Thoracic aorta (tissue), 2 donors: ENCODE measurements at regions not wholly inside any gene's neighbourhood (a gene's known extent, or its start where the extent isn't known, plus 50 kb on each side); places are given as distances from the start of the nearest gene placed in this dataset.

Experiments used
- ATAC-seq: fragments of 150-250 bp; one replicate; pipeline ENCODE4 v1.8.0; 2017; ENCODE audit warnings: low read depth; ENCODE audit not compliant: insufficient number of reproducible peaks, low FRiP score
- DNase-seq: peaks from one replicate; pipeline ENCODE4 v3.0.0-alpha.2; 2020; ENCODE audit warnings: low spot score
- H3K27ac ChIP-seq, 2 donors: fragments of 200-600 bp; sonication (generic); 1 replicate in 1 of 2; 2 replicates in 1 of 2; pipeline ENCODE4 v1.5.1; 2016; ENCODE audit warnings: mild to moderate bottlenecking in 2 of 2, moderate library complexity in 2 of 2
- H3K27me3 ChIP-seq: fragments of 200-600 bp; sonication (generic); replicated peaks from 2 replicates; pipeline ENCODE4 v1.6.0; 2016; ENCODE audit warnings: mild to moderate bottlenecking; ENCODE audit not compliant: insufficient read depth
- H3K36me3 ChIP-seq: fragments of 200-600 bp; sonication (generic); one replicate; pipeline ENCODE4 v1.5.1; 2016
- H3K4me1 ChIP-seq, 2 donors: fragments of 200-600 bp; sonication (generic); 1 replicate in 1 of 2; 2 replicates in 1 of 2; pipeline versions ENCODE4 v1.5.1 to v1.6.0; 2016; ENCODE audit warnings: low read depth in 2 of 2, mild to moderate bottlenecking in 1 of 2; ENCODE audit not compliant: control insufficient read depth in 1 of 2
- H3K4me3 ChIP-seq: fragments of 200-600 bp; sonication (generic); 2 replicates; pipeline ENCODE4 v1.5.1; 2016; ENCODE audit warnings: mild to moderate bottlenecking
- H3K9me3 ChIP-seq: fragments of 200-600 bp; sonication (generic); 2 replicates; pipeline ENCODE4 v1.5.1; 2016
- TF ChIP-seq, protein P1 (sequence below): fragments of 200-600 bp; sonication (generic); IDR thresholded peaks from one replicate; pipeline ENCODE4 v1.5.1; 2019; ENCODE audit warnings: antibody characterized with exemption

DNA sequence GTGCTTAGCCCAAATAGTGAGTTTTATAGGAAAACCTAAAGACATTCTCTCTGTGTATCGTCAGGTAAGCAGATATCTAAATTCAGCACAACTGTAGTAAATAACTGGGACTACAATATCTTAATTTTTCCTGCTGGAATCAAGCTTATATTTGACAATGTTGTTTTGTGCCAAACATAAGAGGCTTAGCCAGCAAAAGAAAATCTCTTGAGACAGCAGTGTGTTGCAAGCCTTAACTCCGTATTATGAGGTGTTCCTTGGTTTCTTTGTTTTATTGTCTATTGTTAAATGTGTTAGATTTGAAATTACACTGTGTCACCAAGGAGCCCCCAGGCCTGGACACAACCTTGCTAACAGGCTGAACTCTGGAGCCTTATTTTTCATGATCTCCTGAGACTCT lies 1570.6 kb upstream of the GOT2 start:
- H3K9me3 ChIP-seq, result no peaks in the 10 kb centered on the region
- no peaks in the 10 kb centered on the region for H3K27me3 ChIP-seq
- no peak for ATAC-seq
- no peak for DNase-seq
- no peak overlapping the region for H3K27ac ChIP-seq
- TF ChIP-seq, protein P1, sequence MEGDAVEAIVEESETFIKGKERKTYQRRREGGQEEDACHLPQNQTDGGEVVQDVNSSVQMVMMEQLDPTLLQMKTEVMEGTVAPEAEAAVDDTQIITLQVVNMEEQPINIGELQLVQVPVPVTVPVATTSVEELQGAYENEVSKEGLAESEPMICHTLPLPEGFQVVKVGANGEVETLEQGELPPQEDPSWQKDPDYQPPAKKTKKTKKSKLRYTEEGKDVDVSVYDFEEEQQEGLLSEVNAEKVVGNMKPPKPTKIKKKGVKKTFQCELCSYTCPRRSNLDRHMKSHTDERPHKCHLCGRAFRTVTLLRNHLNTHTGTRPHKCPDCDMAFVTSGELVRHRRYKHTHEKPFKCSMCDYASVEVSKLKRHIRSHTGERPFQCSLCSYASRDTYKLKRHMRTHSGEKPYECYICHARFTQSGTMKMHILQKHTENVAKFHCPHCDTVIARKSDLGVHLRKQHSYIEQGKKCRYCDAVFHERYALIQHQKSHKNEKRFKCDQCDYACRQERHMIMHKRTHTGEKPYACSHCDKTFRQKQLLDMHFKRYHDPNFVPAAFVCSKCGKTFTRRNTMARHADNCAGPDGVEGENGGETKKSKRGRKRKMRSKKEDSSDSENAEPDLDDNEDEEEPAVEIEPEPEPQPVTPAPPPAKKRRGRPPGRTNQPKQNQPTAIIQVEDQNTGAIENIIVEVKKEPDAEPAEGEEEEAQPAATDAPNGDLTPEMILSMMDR, result no peak
- H3K4me1 ChIP-seq, result no peaks in the 10 kb centered on the region
- H3K36me3 ChIP-seq, result no peaks in the 10 kb centered on the region
- no peak overlapping the region for H3K4me3 ChIP-seq

DNA sequence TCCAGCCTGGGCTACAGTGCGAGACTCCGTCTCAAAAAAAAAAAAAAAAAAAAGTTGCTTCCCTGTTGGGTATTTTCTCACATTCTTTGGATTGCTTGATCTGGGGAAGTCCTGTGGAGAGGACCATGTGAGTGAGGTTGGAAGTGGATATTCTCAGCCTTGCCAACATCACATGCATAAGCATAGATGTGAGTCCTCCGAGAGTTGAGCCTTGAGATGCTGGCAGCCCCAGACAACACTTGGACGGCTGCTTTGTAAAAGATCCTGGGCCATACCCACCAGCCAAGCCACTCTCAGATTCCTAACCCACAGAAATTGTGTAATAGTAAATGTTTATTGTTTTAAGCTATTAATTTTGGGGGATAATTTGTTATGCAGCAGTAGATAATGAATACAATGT lies 1570.0 kb upstream of the GOT2 start:
- DNase-seq (no peak), ATAC-seq (no peak)
- H3K4me1 ChIP-seq, result no peaks in the 10 kb centered on the region
- H3K27me3 ChIP-seq, result no peaks in the 10 kb centered on the region
- H3K36me3 ChIP-seq, result no peaks in the 10 kb centered on the region
- H3K27ac ChIP-seq, result no peak overlapping the region
- H3K4me3 ChIP-seq, result no peak overlapping the region
- no peaks in the 10 kb centered on the region for H3K9me3 ChIP-seq
- TF ChIP-seq, protein P1, result no peak

DNA sequence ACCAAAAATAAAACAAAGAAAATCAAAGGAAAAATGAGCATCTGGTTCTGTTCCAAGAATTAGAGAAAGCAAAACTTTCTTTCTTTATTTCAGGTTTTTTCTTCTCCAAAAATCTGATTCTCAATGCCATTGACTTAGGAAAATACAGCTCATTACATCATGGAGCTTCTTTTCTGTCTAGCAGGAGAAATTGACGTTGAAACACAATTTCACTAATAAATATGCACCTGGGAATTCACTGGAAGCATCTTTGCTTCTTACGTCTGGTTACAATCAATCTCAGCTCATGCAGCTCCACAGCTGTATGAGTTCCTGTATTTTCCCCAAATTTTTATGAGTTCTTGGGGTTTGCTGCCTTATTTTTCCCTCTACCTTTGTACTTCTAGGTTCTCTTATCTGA lies 1568.6 kb upstream of the GOT2 start:
- DNase-seq (no peak), ATAC-seq (no peak)
- Histone ChIP-seq H3K9me3 (no peaks in the 10 kb centered on the region), H3K4me1 (no peaks in the 10 kb centered on the region), H3K27me3 (no peaks in the 10 kb centered on the region), H3K4me3 (no peak overlapping the region), H3K36me3 (no peaks in the 10 kb centered on the region), H3K27ac (no peak overlapping the region)
- TF ChIP-seq, protein P1, result no peak

DNA sequence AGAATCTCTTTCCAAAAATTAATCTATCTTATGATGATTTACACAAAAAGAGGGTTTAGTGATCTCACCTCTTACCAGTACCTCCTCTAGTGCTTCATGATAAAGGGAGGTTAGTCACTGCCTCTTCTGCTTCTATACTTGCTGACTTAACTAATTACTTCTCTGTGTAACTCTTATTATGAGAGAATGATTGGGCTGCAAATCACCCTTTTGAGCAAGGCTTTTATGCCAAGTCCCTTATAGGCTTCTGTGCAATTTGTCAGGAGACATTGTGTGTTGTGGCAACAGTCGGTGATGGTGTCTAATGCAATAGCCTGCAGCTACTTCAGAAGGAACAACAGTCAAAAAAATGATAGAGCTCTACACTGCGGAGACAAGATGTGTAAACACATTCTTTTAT lies 1568.1 kb upstream of the GOT2 start:
- H3K9me3 ChIP-seq, result no peaks in the 10 kb centered on the region
- TF ChIP-seq, protein P1, result no peak
- no peaks in the 10 kb centered on the region for H3K4me1 ChIP-seq
- no peak for DNase-seq
- H3K27ac ChIP-seq, result no peak overlapping the region
- H3K4me3 ChIP-seq, result no peak overlapping the region
- no peak for ATAC-seq
- H3K27me3 ChIP-seq, result no peaks in the 10 kb centered on the region
- H3K36me3 ChIP-seq, result no peaks in the 10 kb centered on the region

DNA sequence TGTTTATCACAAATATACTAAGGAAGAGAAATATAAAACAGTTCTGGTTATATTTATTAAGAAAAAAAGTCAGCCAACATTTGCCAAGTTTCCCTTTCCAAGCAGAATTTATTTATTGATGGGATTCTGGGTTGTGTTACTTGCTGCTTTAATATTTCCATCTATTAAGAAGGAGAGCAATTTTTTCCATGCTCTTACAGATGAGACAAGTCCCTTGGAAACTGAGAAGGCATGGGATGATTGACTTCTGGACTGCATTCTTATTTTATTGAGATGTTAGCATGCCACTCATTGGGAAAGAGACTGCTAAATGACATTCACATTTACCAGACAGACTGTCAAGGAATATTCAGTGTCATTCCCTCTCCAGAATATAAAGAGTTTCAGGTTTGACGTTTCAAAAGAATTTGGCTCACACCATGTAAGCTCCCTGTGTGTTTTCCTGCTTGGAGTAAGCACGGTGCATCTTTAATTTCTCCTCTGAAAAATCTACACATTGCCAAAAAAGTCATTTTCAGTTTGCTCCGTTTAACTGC lies 1565.2 kb upstream of the GOT2 start:
- TF ChIP-seq, protein P1, result no peak
- no peak overlapping the region for H3K4me3 ChIP-seq
- no peaks in the 10 kb centered on the region for H3K9me3 ChIP-seq
- no peak for ATAC-seq
- no peaks in the 10 kb centered on the region for H3K4me1 ChIP-seq
- no peak overlapping the region for H3K27ac ChIP-seq
- H3K27me3 ChIP-seq, result no peaks in the 10 kb centered on the region
- no peak for DNase-seq
- H3K36me3 ChIP-seq, result no peaks in the 10 kb centered on the region
